ENCODE measurements at regions not wholly inside any gene's neighbourhood (a gene's known extent, or its start where the extent isn't known, plus 50 kb on each side); places are given as distances from the start of the nearest gene placed in this dataset.

DNA sequence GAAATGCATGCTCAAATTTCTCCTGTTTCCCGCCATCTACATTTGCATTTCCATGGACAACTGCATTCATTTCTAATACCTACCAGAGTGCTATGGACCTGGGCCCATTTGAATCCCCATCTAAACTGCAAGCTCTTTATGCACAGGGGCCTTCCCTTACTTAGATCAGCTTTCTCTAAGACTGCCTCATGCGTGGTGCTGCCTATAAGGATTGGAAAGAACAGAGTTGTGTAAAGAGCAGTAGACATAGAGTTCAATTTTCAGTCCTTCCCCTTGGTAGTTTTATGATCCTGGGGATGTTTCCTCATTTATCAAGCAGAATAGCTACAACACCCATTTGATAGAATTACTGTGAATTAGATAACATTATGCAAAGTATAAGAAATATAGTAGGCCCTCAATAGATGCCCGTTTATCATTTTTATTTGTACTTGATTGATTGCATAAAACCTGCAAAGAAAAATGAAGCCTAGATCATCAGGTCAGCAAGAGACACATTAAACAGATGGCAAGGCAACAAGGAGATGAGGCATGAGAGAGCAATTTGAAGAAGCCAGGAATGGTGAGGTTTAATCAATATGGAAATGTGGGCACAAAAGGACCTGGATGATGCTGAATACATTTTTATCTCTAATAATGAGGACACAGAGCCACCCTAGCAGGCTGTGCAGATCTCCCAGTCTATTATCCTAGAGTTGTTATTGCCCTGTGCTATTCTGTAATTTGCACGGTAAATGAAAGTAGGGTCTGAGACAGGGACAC, 359.7 kb downstream of the FAM181B start:
- TF ChIP-seq POLR2A (IDR thresholded peaks at IDR 0.05) (no peak), CTCF (IDR thresholded peaks at IDR 0.05) (no peak)
- no peak for DNase-seq
- Histone ChIP-seq H3K9me3 (no peaks in the 10 kb centered on the region), H3K27me3 (no peaks in the 10 kb centered on the region), H3K4me1 (no peaks in the 10 kb centered on the region), H3K36me3 (no peaks in the 10 kb centered on the region), H3K4me3 (no peak overlapping the region), H3K27ac (no peak overlapping the region)

- Histone ChIP-seq H3K27ac (no peak overlapping the region), H3K4me1 (no peaks in the 10 kb centered on the region), H3K36me3 (no peaks in the 10 kb centered on the region), H3K27me3 (no peaks in the 10 kb centered on the region), H3K4me3 (no peak overlapping the region), H3K9me3 (no peaks in the 10 kb centered on the region)
- TF ChIP-seq CTCF (IDR thresholded peaks at IDR 0.05) (no peak), POLR2A (IDR thresholded peaks at IDR 0.05) (no peak)
- DNase-seq: no peak
Observed at GRCh38 chr11:82365351-82365750, 368.3 kb downstream of the FAM181B start.

GRCh38 chr11:82356316-82356715, 377.3 kb downstream of the FAM181B start:
- no peak overlapping the region for H3K27ac ChIP-seq
- DNase-seq: no peak
- TF ChIP-seq CTCF (IDR thresholded peaks at IDR 0.05) (no peak), POLR2A (IDR thresholded peaks at IDR 0.05) (no peak)
- no peak overlapping the region for H3K4me3 ChIP-seq
- no peaks in the 10 kb centered on the region for H3K9me3 ChIP-seq
- no peaks in the 10 kb centered on the region for H3K36me3 ChIP-seq
- H3K4me1 ChIP-seq: no peaks in the 10 kb centered on the region
- H3K27me3 ChIP-seq: no peaks in the 10 kb centered on the region

- Histone ChIP-seq H3K27me3 (no peaks in the 10 kb centered on the region), H3K4me1 (no peaks in the 10 kb centered on the region), H3K36me3 (no peaks in the 10 kb centered on the region), H3K27ac (no peak overlapping the region), H3K9me3 (no peaks in the 10 kb centered on the region), H3K4me3 (no peak overlapping the region)
- no peak for DNase-seq
- TF ChIP-seq CTCF (IDR thresholded peaks at IDR 0.05) (no peak), POLR2A (IDR thresholded peaks at IDR 0.05) (no peak)
Observed at GRCh38 chr11:82355313-82355823, 378.3 kb downstream of the FAM181B start.

DNA sequence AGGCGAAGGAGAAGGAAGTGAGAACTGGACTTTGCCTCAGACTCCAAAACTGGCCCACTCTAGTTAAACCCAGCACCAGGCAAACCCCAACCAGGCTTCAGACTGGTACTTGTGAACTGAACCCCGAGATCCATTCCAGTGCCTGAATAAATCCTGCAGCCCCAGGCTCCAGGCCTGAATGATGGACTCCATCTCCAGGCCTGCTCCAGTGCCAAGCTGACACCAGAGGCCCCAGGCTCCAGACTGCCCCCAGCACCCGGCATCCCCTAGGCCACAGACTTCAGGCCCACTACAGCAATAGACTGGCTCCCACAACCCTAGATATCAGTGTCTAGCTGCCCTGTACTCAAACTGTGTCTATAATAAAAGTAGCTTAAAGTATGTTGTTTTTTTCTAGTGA, 406.8 kb downstream of the FAM181B start:
- Histone ChIP-seq H3K4me3 (no peak overlapping the region), H3K9me3 (no peaks in the 10 kb centered on the region), H3K36me3 (no peaks in the 10 kb centered on the region), H3K27ac (no peak overlapping the region), H3K4me1 (no peaks in the 10 kb centered on the region), H3K27me3 (no peaks in the 10 kb centered on the region)
- DNase-seq: no peak
- TF ChIP-seq POLR2A (IDR thresholded peaks at IDR 0.05): no peak
- TF ChIP-seq CTCF (IDR thresholded peaks at IDR 0.05): no peak

Measured in Peyer's patch (tissue), 4 donors.